ENCODE measurements at regions not wholly inside any gene's neighbourhood (a gene's known extent, or its start where the extent isn't known, plus 50 kb on each side); places are given as distances from the start of the nearest gene placed in this dataset.

GRCh38 chr5:53426512-53426830 lies 54.0 kb upstream of the FST start:
- TF ChIP-seq CTCF (optimal IDR thresholded peaks at IDR 0.05 in 1 of 3, IDR thresholded peaks at IDR 0.05 in 1 of 3, conservative IDR thresholded peaks at IDR 0.05 in 1 of 3; ENCODE audit: extremely low read depth in 1 of 3, insufficient read depth in 2 of 3, low read length in 3 of 3) (no peak), EZH2 (IDR thresholded peaks at IDR 0.05; ENCODE audit: low read length) (no peak)

Data from keratinocyte (primary cell).